KMS-11 (cell line): ENCODE measurements at regions not wholly inside any gene's neighbourhood (a gene's known extent, or its start where the extent isn't known, plus 50 kb on each side); places are given as distances from the start of the nearest gene placed in this dataset.

Experiments used
- H2AFZ ChIP-seq: fragments of 200-600 bp; sonication (generic); 2 replicates; pipeline ENCODE4 v1.6.1; 2016; ENCODE audit warnings: antibody characterized with exemption, mixed run types, low read depth
- H3K27ac ChIP-seq: fragments of 200-600 bp; sonication (generic); 2 replicates; pipeline ENCODE4 v1.6.1; 2016; ENCODE audit warnings: mild to moderate bottlenecking, mixed run types
- H3K27me3 ChIP-seq: fragments of 200-600 bp; sonication (generic); 2 replicates; pipeline ENCODE4 v1.6.1; 2017; ENCODE audit warnings: mild to moderate bottlenecking, low read depth, mixed run types, moderate library complexity; ENCODE audit not compliant: insufficient read depth
- H3K36me3 ChIP-seq: fragments of 200-600 bp; sonication (generic); 2 replicates; pipeline ENCODE4 v1.6.1; 2017; ENCODE audit warnings: mild to moderate bottlenecking, mixed run types; ENCODE audit not compliant: insufficient read depth
- H3K4me1 ChIP-seq: fragments of 200-600 bp; sonication (generic); 2 replicates; pipeline ENCODE4 v1.6.1; 2016; ENCODE audit warnings: mild to moderate bottlenecking, low read depth, mixed run types; ENCODE audit not compliant: poor library complexity, severe bottlenecking
- H3K4me2 ChIP-seq: fragments of 200-600 bp; sonication (generic); 2 replicates; pipeline ENCODE4 v1.7.0; 2016; ENCODE audit warnings: mild to moderate bottlenecking, mixed run types
- H3K4me3 ChIP-seq: fragments of 200-600 bp; sonication (generic); IDR thresholded peaks from 2 replicates; pipeline ENCODE4 v1.6.1; 2017; ENCODE audit warnings: low read depth, low read length, mixed read lengths; ENCODE audit not compliant: insufficient read depth
- H3K79me2 ChIP-seq: fragments of 200-600 bp; sonication (generic); 2 replicates; pipeline ENCODE4 v1.6.1; 2016; ENCODE audit warnings: low read depth, mixed run types; ENCODE audit not compliant: insufficient read depth
- H3K9ac ChIP-seq: fragments of 200-600 bp; sonication (generic); 2 replicates; pipeline ENCODE4 v1.6.1; 2016; ENCODE audit warnings: mild to moderate bottlenecking, mixed run types
- H4K20me1 ChIP-seq: fragments of 200-600 bp; sonication (generic); 2 replicates; pipeline ENCODE4 v1.6.1; 2016; ENCODE audit warnings: mild to moderate bottlenecking, mixed run types; ENCODE audit not compliant: insufficient read depth
- TF ChIP-seq, protein P1 (sequence below): fragments of 200-600 bp; sonication (generic); conservative IDR thresholded peaks from 2 replicates; pipeline ENCODE4 v1.6.1; 2017; ENCODE audit warnings: low read depth, mild to moderate bottlenecking, antibody characterized with exemption, low read length, moderate library complexity, mixed read lengths

DNA sequence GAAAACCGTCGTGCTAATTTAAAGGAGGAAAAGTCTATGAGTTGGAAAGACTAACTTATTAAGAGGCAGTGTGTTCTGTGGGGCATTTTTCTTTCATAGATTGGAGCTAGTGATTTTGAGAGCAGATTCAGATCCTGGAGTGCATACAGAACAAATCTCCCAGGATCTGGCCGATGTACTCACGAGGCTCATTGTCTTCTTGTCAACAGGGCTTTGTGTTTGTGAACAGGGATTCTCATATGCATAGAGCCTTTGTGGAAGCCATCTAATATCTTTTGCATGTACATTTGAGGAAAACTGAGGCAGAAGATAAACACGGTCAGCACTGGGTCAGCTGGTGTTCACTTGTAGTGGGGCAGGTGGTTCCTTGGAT is 482.9 kb upstream of the TSHZ3 start:
- no peak overlapping the region for H2AFZ ChIP-seq
- no peak overlapping the region for H3K9ac ChIP-seq
- H3K36me3 ChIP-seq: no peaks in the 10 kb centered on the region
- TF ChIP-seq, protein P1, sequence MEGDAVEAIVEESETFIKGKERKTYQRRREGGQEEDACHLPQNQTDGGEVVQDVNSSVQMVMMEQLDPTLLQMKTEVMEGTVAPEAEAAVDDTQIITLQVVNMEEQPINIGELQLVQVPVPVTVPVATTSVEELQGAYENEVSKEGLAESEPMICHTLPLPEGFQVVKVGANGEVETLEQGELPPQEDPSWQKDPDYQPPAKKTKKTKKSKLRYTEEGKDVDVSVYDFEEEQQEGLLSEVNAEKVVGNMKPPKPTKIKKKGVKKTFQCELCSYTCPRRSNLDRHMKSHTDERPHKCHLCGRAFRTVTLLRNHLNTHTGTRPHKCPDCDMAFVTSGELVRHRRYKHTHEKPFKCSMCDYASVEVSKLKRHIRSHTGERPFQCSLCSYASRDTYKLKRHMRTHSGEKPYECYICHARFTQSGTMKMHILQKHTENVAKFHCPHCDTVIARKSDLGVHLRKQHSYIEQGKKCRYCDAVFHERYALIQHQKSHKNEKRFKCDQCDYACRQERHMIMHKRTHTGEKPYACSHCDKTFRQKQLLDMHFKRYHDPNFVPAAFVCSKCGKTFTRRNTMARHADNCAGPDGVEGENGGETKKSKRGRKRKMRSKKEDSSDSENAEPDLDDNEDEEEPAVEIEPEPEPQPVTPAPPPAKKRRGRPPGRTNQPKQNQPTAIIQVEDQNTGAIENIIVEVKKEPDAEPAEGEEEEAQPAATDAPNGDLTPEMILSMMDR: no peak
- H3K79me2 ChIP-seq: no peaks in the 10 kb centered on the region
- no peak overlapping the region for H3K4me3 ChIP-seq
- H3K27me3 ChIP-seq: no peaks in the 10 kb centered on the region
- no peaks in the 10 kb centered on the region for H3K4me1 ChIP-seq
- no peak overlapping the region for H3K4me2 ChIP-seq
- no peaks in the 10 kb centered on the region for H4K20me1 ChIP-seq
- H3K27ac ChIP-seq: no peak overlapping the region

DNA sequence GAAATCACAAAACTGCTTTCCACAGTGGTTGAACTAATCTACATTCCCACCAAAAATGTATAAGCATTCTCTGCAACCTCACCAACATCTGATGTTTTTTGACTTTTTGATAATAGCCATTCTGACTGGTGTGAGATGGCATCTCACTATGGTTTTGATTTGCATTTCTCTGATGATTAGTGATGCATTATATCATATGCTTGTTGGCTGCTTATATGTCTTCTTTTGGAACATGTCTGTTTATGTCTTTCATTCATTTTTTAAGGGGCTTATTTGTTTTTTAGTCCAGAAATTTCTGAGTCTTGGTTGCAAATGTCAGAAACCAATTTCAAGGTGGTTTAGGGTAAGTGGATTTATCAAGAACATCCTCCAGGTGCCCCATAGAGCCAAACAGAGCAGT is 484.8 kb upstream of the TSHZ3 start:
- Histone ChIP-seq H3K4me3 (no peak overlapping the region), H3K27ac (no peak overlapping the region), H2AFZ (no peak overlapping the region), H3K4me2 (no peak overlapping the region), H3K4me1 (no peaks in the 10 kb centered on the region), H3K36me3 (no peaks in the 10 kb centered on the region), H4K20me1 (no peaks in the 10 kb centered on the region), H3K9ac (no peak overlapping the region), H3K79me2 (no peaks in the 10 kb centered on the region), H3K27me3 (no peaks in the 10 kb centered on the region)
- TF ChIP-seq, protein P1: no peak

DNA sequence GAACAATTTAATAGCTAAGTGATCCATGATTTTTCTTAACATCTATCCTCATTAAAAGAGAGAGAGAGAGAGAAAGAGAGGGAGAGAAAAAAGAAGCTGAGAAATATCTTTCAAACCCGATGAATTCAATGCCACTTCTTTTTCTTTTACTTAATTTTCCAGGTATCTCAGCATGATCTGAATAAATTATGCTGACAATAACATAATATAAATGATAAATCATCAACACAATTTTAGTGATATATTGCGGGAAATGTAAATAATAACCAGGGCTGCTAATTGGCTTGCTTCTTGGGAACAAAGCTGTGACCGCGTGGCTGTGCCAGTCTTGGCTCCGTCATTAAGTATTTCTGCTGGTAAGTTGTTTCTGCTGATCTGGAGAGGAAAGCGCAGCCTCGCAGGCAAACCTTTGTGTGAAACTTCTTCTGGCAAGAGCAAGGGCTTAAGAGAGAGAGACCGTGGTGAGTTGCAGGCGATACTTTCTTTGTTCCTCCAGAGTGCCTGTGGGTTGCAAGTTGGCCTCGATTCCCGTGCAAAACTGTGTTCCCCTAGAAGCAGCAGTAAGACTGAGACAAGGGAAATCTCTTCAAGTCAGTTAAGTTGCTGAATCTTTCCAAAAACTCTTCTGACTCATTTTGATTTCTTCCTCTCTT is 489.1 kb upstream of the TSHZ3 start:
- H3K36me3 ChIP-seq: no peaks in the 10 kb centered on the region
- no peak overlapping the region for H2AFZ ChIP-seq
- no peaks in the 10 kb centered on the region for H3K4me1 ChIP-seq
- no peaks in the 10 kb centered on the region for H3K79me2 ChIP-seq
- H3K27me3 ChIP-seq: no peaks in the 10 kb centered on the region
- TF ChIP-seq, protein P1: no peak
- H4K20me1 ChIP-seq: no peaks in the 10 kb centered on the region
- H3K27ac ChIP-seq: no peak overlapping the region
- no peak overlapping the region for H3K4me2 ChIP-seq
- H3K9ac ChIP-seq: no peak overlapping the region
- no peak overlapping the region for H3K4me3 ChIP-seq

DNA sequence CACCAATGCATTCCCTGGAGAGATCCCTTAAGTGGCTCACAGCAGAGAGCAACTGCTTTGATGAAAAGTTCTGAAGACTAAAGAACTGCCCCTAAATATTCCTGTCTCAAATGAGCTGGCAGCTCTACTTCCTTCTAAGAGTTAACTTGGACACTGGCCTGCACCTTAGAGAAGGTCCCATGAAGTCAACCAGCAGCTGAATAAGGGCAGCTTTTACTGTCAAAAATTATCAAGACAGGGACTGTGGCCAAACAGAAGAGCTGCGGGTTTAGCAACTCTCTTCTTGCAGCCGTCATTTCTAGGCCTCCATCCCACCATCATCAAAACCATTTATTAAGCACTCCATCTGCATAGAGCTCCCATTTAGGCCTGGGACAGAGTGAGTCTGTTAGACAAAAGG is 491.1 kb upstream of the TSHZ3 start:
- H3K79me2 ChIP-seq: no peaks in the 10 kb centered on the region
- H3K27ac ChIP-seq: no peak overlapping the region
- no peak overlapping the region for H3K4me2 ChIP-seq
- H2AFZ ChIP-seq: no peak overlapping the region
- no peak overlapping the region for H3K9ac ChIP-seq
- H3K27me3 ChIP-seq: no peaks in the 10 kb centered on the region
- H3K36me3 ChIP-seq: no peaks in the 10 kb centered on the region
- H3K4me1 ChIP-seq: no peaks in the 10 kb centered on the region
- H4K20me1 ChIP-seq: no peaks in the 10 kb centered on the region
- TF ChIP-seq, protein P1: no peak
- H3K4me3 ChIP-seq: no peak overlapping the region
